ENCODE measurements at regions not wholly inside any gene's neighbourhood (a gene's known extent, or its start where the extent isn't known, plus 50 kb on each side); places are given as distances from the start of the nearest gene placed in this dataset.
"Not testable (repeated sequence)": the region's sequence is repeated elsewhere in the genome, so short reads cannot be mapped to it uniquely, and the experiment has no call there.

DNA sequence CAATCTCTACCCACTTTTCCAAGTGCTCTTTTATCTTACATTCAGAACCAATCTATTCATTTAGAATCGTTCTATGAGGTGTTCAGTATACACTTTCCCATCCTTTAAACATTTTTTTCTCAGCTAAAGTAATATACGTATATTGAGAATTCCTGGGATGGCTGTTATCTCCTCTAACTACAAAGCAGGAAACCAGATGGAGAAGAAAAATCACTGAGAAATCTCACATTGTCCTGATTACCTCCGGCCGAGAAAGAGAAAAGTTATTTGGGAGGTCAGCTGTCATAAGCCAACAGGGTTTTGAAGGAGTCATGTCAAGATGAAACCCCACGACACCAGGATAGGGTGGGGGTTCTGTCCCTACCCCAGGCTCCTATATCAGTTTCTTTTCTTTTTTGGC is 99.2 kb upstream of the KDM7A start:
- Mint-ChIP-seq H3K27ac (ENCODE audit: unreplicated experiment) (no peak overlapping the region), H3K36me3 (ENCODE audit: low read depth, unreplicated experiment) (no peaks in the 10 kb centered on the region), H3K9me3 (ENCODE audit: unreplicated experiment) (no peaks in the 10 kb centered on the region), H3K4me3 (ENCODE audit: unreplicated experiment) (no peak overlapping the region), H3K27me3 (ENCODE audit: low read depth, unreplicated experiment) (peaks cover 26% of the 10 kb centered on the region), H3K4me1 (ENCODE audit: low read depth, unreplicated experiment) (no peaks in the 10 kb centered on the region)
- no peak for TF ChIP-seq CTCF (IDR thresholded peaks at IDR 0.05; ENCODE audit: insufficient read depth, low read depth, low read length)
- TF ChIP-seq EZH2 (IDR thresholded peaks at IDR 0.05; ENCODE audit: insufficient read depth, low read length), result no peak
- FAIRE-seq, result no peak
- no peak overlapping the region for H2AFZ ChIP-seq (ENCODE audit: low read depth, low read length)
- no peaks in the 10 kb centered on the region for H3K9me3 ChIP-seq (ENCODE audit: insufficient read depth, low read depth, low read length)
- peaks cover 15% of the 10 kb centered on the region for H3K27me3 ChIP-seq (ENCODE audit: insufficient read depth, low read length)
- H3K27ac ChIP-seq (ENCODE audit: low read depth, low read length), result no peak overlapping the region
- DNase-seq (ENCODE audit: low read depth), result no peak
- no peak overlapping the region for H3K4me2 ChIP-seq (ENCODE audit: low read length)
- no peaks in the 10 kb centered on the region for H4K20me1 ChIP-seq (ENCODE audit: insufficient read depth, low read length)
- H3K4me1 ChIP-seq (ENCODE audit: insufficient read depth, low read length), result no peaks in the 10 kb centered on the region
- H3K79me2 ChIP-seq (ENCODE audit: insufficient read depth, low read length), result no peaks in the 10 kb centered on the region
- no peak overlapping the region for H3K9ac ChIP-seq (ENCODE audit: low read length)
- H3K36me3 ChIP-seq (ENCODE audit: insufficient read depth, low read length), result no peaks in the 10 kb centered on the region
- no peak overlapping the region for H3K4me3 ChIP-seq (ENCODE audit: insufficient read depth, low read depth, low read length)

DNA sequence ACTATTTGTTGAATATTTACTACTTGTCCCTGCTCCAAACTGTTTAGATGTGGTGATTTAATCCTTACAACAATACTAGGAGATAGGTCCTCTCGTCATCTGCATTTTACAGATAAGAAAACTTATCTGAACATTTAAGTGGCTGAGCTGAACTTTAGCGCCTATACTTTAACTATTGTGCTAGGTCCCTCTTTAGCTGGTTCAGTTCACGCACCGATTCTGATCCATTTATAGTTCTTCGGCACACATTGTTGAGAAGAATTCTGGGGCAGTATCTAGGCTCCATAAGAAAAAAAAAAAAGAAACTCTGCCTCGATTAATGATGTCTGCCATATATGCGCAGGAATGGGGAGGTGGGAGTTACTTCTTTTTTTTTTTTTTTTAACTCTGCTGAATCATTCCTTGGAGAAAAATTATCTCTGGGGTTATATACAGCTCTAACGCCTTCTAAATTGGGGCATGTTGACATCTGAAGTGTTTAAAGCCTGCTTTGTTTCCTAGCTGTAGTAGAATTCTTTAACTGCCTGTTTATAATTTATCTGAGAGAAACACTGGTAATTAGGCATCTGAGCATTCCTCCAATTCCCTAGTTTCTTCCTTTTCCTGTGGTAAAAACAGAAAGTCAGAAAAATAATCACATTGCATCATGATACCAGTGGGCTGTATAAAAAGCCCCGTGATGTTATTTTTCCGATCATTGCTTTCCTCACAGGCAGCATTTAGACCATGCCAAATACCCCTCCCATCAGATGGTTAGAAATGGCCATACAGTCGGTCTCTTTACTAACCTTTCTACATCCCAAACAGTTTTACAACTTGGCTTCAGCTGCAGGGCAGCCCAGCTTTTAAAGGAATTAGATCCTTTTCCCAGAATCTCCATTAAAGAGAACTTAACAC is 98.5 kb upstream of the KDM7A start:
- H3K27me3 Mint-ChIP-seq (ENCODE audit: low read depth, unreplicated experiment), result peaks cover 28% of the 10 kb centered on the region
- H3K27ac Mint-ChIP-seq (ENCODE audit: unreplicated experiment), result no peak overlapping the region
- Histone ChIP-seq H4K20me1 (ENCODE audit: insufficient read depth, low read length) (no peaks in the 10 kb centered on the region), H3K4me3 (ENCODE audit: insufficient read depth, low read depth, low read length) (no peak overlapping the region), H3K9ac (ENCODE audit: low read length) (no peak overlapping the region), H3K4me2 (ENCODE audit: low read length) (no peak overlapping the region), H3K27ac (ENCODE audit: low read depth, low read length) (no peak overlapping the region), H3K4me1 (ENCODE audit: insufficient read depth, low read length) (no peaks in the 10 kb centered on the region), H3K79me2 (ENCODE audit: insufficient read depth, low read length) (no peaks in the 10 kb centered on the region), H3K27me3 (ENCODE audit: insufficient read depth, low read length) (peaks cover 14% of the 10 kb centered on the region), H2AFZ (ENCODE audit: low read depth, low read length) (no peak overlapping the region), H3K36me3 (ENCODE audit: insufficient read depth, low read length) (no peaks in the 10 kb centered on the region), H3K9me3 (ENCODE audit: insufficient read depth, low read depth, low read length) (no peaks in the 10 kb centered on the region)
- no peak for TF ChIP-seq EZH2 (IDR thresholded peaks at IDR 0.05; ENCODE audit: insufficient read depth, low read length)
- no peak for TF ChIP-seq CTCF (IDR thresholded peaks at IDR 0.05; ENCODE audit: insufficient read depth, low read depth, low read length)
- no peaks in the 10 kb centered on the region for H3K4me1 Mint-ChIP-seq (ENCODE audit: low read depth, unreplicated experiment)
- no peak for DNase-seq (ENCODE audit: low read depth)
- H3K9me3 Mint-ChIP-seq (ENCODE audit: unreplicated experiment), result peaks cover 4% of the 10 kb centered on the region
- no peak for FAIRE-seq
- no peak overlapping the region for H3K4me3 Mint-ChIP-seq (ENCODE audit: unreplicated experiment)
- peaks cover 4% of the 10 kb centered on the region for H3K36me3 Mint-ChIP-seq (ENCODE audit: low read depth, unreplicated experiment)

GRCh38 chr7:140273417-140273816 is 96.6 kb upstream of the KDM7A start:
- Histone ChIP-seq H3K36me3 (ENCODE audit: insufficient read depth, low read length) (no peaks in the 10 kb centered on the region), H3K27ac (ENCODE audit: low read depth, low read length) (no peak overlapping the region), H3K4me1 (ENCODE audit: insufficient read depth, low read length) (no peaks in the 10 kb centered on the region), H3K4me2 (ENCODE audit: low read length) (no peak overlapping the region), H3K9me3 (ENCODE audit: insufficient read depth, low read depth, low read length) (no peaks in the 10 kb centered on the region), H3K9ac (ENCODE audit: low read length) (no peak overlapping the region), H2AFZ (ENCODE audit: low read depth, low read length) (no peak overlapping the region), H4K20me1 (ENCODE audit: insufficient read depth, low read length) (no peaks in the 10 kb centered on the region), H3K4me3 (ENCODE audit: insufficient read depth, low read depth, low read length) (no peak overlapping the region), H3K79me2 (ENCODE audit: insufficient read depth, low read length) (no peaks in the 10 kb centered on the region), H3K27me3 (ENCODE audit: insufficient read depth, low read length) (peaks cover 12% of the 10 kb centered on the region)
- no peak for TF ChIP-seq CTCF (IDR thresholded peaks at IDR 0.05; ENCODE audit: insufficient read depth, low read depth, low read length)
- TF ChIP-seq EZH2 (IDR thresholded peaks at IDR 0.05; ENCODE audit: insufficient read depth, low read length), result no peak
- DNase-seq (ENCODE audit: low read depth) (no peak), FAIRE-seq (no peak)
- no peaks in the 10 kb centered on the region for H3K4me1 Mint-ChIP-seq (ENCODE audit: low read depth, unreplicated experiment)
- peaks cover 17% of the 10 kb centered on the region for H3K27me3 Mint-ChIP-seq (ENCODE audit: low read depth, unreplicated experiment)
- H3K9me3 Mint-ChIP-seq (ENCODE audit: unreplicated experiment), result peaks cover 4% of the 10 kb centered on the region
- H3K4me3 Mint-ChIP-seq (ENCODE audit: unreplicated experiment), result no peak overlapping the region
- no peak overlapping the region for H3K27ac Mint-ChIP-seq (ENCODE audit: unreplicated experiment)
- H3K36me3 Mint-ChIP-seq (ENCODE audit: low read depth, unreplicated experiment), result peaks cover 4% of the 10 kb centered on the region

DNA sequence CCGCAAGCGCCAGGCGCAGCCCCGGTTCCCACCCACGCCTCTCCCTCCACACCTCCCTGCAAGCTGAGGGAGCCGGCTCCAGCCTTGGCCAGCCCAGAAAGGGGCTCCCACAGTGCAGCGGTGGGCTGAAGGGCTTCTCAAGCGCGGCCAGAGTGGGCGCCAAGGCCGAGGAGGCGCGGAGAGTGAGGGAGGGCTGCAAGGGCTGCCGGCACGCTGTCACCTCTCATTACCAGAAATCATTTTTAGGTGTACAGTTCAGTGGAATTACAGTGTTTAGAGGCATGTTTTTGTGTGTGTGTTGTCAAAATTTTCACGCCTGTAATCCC is 94.8 kb upstream of the KDM7A start:
- H3K9ac ChIP-seq (ENCODE audit: low read length); H3K9me3 Mint-ChIP-seq (ENCODE audit: unreplicated experiment); H3K4me1 Mint-ChIP-seq (ENCODE audit: low read depth, unreplicated experiment); H3K27me3 ChIP-seq (ENCODE audit: insufficient read depth, low read length); H3K9me3 ChIP-seq (ENCODE audit: insufficient read depth, low read depth, low read length); H4K20me1 ChIP-seq (ENCODE audit: insufficient read depth, low read length); H3K4me2 ChIP-seq (ENCODE audit: low read length); FAIRE-seq; H3K27ac ChIP-seq (ENCODE audit: low read depth, low read length); H3K4me3 Mint-ChIP-seq (ENCODE audit: unreplicated experiment); H2AFZ ChIP-seq (ENCODE audit: low read depth, low read length); H3K4me1 ChIP-seq (ENCODE audit: insufficient read depth, low read length); H3K79me2 ChIP-seq (ENCODE audit: insufficient read depth, low read length); H3K4me3 ChIP-seq (ENCODE audit: insufficient read depth, low read depth, low read length); H3K27ac Mint-ChIP-seq (ENCODE audit: unreplicated experiment); DNase-seq (ENCODE audit: low read depth); H3K36me3 Mint-ChIP-seq (ENCODE audit: low read depth, unreplicated experiment); H3K36me3 ChIP-seq (ENCODE audit: insufficient read depth, low read length): not testable (repeated sequence)
- H3K27me3 Mint-ChIP-seq (ENCODE audit: low read depth, unreplicated experiment), result peaks cover 11% of the 10 kb centered on the region

Data from astrocyte (in vitro differentiated cells and primary cell).